Thyroid gland (tissue), 4 donors: ENCODE measurements at regions not wholly inside any gene's neighbourhood (a gene's known extent, or its start where the extent isn't known, plus 50 kb on each side); places are given as distances from the start of the nearest gene placed in this dataset.

ENCODE experiments used
- POLR2A ChIP-seq, 2 donors: fragments of 450-650 bp; IDR thresholded peaks; one replicate each; pipeline ENCODE4 v1.6.1; 2017; ENCODE audit warnings: antibody characterized with exemption in 2 of 2, mild to moderate bottlenecking in 2 of 2, moderate library complexity in 1 of 2
- TF ChIP-seq, protein P1 (sequence below), 6 experiments: fragments of 200-600 bp in 3 of 6; fragments of 450-650 bp in 3 of 6; sonication (generic) in 3 of 6; IDR thresholded peaks; one replicate each; pipeline ENCODE4 v1.5.1; 2016 to 2019; ENCODE audit warnings: antibody characterized with exemption in 6 of 6, mild to moderate bottlenecking in 2 of 6, inconsistent platforms in 1 of 6, moderate library complexity in 1 of 6

DNA sequence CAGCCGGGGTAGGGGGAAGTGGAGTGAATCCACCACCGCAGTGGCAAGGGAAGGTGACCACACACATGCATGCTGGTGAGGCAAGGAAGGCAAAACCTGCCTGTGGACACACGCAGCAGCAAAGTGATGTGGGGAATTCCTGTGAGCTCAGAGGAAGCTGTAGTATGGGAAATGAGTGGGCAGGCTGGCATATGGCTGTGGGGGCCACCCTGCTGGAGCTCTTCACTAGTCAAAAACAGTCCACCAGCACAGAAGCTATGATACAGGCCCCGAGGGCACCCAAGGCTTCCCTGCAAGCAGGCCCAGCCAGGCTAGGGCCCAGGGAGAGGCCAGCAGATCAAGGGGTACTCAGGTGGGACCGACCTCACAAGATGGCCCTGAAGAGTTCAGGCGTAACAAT lies 239.1 kb downstream of the CHM start:
- TF ChIP-seq POLR2A (IDR thresholded peaks at IDR 0.05), result no peak
- TF ChIP-seq, protein P1, sequence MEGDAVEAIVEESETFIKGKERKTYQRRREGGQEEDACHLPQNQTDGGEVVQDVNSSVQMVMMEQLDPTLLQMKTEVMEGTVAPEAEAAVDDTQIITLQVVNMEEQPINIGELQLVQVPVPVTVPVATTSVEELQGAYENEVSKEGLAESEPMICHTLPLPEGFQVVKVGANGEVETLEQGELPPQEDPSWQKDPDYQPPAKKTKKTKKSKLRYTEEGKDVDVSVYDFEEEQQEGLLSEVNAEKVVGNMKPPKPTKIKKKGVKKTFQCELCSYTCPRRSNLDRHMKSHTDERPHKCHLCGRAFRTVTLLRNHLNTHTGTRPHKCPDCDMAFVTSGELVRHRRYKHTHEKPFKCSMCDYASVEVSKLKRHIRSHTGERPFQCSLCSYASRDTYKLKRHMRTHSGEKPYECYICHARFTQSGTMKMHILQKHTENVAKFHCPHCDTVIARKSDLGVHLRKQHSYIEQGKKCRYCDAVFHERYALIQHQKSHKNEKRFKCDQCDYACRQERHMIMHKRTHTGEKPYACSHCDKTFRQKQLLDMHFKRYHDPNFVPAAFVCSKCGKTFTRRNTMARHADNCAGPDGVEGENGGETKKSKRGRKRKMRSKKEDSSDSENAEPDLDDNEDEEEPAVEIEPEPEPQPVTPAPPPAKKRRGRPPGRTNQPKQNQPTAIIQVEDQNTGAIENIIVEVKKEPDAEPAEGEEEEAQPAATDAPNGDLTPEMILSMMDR (IDR thresholded peaks at IDR 0.05), result no peak
